CD4-positive, alpha-beta T cell treated with Interleukin-10 for 1 hour (primary cell): ENCODE measurements at regions not wholly inside any gene's neighbourhood (a gene's known extent, or its start where the extent isn't known, plus 50 kb on each side); places are given as distances from the start of the nearest gene placed in this dataset.

Experiments
- DNase-seq: peaks from one replicate; pipeline ENCODE4 v3.0.0-alpha.2; 2020

GRCh38 chr12:93107514-93108312 is 178.6 kb upstream of the EEA1 start:
- no peak for DNase-seq

DNA sequence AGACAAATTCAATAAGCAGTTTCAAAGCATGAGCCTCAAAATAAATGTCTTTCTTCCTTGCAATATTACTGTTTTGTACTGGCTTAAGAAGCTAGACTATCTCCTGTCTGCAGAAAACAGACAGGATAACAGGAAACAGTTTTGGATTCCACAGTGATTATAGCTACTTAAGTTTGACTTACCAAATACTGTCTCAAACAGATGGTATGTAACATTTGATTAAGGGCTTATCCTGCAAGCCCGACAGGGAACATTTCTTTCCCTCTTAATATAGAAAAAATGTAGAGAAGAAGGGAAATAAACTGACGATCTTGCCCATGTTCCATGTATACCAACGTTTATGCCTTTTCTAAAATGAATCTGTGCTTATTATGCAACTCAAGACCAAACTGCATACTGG is 179.9 kb upstream of the EEA1 start:
- DNase-seq, result no peak

GRCh38 chr12:93109551-93110203 is 180.6 kb upstream of the EEA1 start:
- DNase-seq, result no peak

DNA sequence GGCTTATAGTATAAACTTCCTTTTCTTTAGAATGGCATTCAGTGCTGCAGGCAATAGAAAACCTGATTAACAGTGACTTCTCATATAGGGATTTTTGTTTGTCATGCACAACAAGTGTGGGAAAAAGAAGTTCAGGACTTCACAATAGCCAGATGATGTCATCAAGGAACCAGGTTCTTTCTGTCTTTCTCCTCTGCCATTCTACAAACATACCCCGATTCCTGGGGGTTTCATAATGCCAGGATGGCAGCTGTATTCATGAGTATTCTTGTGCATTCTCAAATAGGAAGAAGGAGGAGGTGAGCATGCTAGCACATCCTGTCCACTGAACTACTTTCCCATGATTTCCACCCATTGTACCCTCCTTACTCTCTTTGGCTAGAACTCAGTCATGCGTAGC is 182.7 kb upstream of the EEA1 start:
- DNase-seq, result no peak

GRCh38 chr12:93113317-93114006 is 184.4 kb upstream of the EEA1 start:
- no peak for DNase-seq

- no peak for DNase-seq
Measured at GRCh38 chr12:93115198-93115601, 186.1 kb upstream of the EEA1 start.

GRCh38 chr12:93115646-93116045 is 186.6 kb upstream of the EEA1 start:
- DNase-seq, result no peak

GRCh38 chr12:93116632-93117031 is 187.5 kb upstream of the EEA1 start:
- no peak for DNase-seq

- DNase-seq, result no peak
Measured at GRCh38 chr12:93121729-93122488, 192.8 kb upstream of the EEA1 start.

- DNase-seq, result no peak
Measured at GRCh38 chr12:93122569-93123091, 193.5 kb upstream of the EEA1 start.

DNA sequence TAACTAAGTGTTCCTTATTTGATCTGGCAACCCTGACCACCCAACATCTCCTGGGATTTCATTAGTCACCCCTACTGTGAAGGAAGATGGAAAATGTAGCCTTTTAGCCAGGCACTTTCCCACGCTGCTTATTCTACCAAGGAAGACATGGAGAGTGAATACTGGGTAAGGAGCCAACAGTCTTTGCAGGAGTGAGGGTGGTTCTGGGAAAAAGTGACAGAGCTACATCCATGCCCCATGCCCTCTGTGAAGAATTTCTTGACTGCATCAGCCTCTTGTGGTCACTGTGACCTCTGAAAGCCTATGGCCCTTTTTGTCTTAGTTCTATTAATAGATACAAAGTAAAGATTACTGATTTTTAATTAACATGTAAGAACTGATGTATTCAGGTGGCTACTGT is 196.0 kb upstream of the EEA1 start:
- no peak for DNase-seq

DNA sequence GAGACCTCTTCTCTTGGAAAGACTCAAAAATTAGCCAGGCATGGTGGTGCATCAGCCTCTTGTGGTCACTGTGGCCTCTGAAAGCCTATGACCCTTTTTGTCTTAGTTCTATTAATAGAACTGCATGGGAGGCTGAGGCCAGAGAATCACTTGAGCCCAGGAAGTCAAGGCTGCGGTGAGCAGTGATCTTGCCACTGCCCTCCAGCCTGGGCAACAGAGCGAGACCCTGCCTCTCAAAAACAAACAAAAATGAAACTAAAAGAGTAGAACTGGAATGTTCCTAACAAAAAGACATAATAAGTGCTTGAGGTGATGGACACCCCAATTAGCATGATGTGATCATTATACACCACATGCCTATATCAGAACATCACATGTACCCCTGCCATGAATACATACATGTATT is 197.0 kb upstream of the EEA1 start:
- DNase-seq, result no peak

DNA sequence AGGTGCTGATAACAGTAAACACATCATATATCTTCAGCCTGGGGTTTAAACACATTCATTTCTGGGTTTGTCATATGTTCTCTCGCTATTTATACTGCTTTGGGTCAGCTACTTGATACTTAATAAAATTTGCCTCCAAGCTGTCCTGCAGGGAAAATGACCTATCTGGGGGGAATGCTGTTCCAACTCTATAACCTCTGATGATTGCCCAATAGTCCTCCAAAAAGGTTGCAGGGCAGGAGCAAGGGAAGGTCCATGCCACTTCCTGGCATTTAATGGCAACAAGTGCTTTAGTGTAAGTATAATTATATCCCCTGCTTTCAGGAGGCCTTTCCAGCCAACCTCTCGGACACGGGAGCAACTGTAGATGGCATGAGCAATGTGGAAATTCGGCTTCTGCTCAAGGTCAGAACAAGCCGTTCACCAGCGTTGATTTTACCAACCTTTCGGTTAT is 198.0 kb upstream of the EEA1 start:
- DNase-seq, result no peak

DNA sequence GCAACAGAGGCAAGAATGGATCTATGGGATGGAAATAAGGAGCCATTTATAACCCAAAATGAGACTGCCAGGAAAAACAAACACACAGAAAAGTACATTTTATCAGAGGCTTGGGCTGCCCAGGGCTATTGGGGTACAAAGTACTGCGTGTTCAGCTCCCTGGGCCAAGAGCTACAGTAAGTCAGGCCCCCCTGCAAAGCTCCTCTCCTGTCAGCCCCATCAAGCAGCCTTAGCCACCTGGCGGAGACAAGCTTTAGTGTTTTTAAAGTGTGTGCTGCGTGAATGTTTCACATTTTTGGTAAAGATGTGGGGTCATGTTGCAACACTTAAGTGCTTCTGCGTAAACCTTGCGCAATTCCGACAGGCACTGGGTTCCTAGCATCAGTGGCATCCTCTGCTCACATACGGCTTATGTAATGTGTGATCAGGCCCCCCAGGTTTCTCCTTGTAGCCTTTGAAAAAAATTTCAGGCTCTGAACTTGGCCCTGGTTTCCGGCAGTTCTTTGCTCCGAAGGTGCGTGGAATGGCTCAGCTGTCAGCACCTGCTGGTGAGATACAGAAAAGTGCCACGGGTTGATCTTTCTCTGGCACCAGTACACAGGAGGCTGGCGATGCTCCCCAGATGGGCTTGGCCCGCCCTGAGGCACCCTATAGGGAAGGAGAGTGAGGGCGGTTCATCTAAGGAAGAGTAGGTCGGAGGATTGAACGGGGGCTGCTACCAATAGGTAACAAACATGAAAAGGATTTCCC is 198.7 kb upstream of the EEA1 start:
- DNase-seq, result no peak

GRCh38 chr12:93128332-93128707 is 199.2 kb upstream of the EEA1 start:
- DNase-seq, result no peak

DNA sequence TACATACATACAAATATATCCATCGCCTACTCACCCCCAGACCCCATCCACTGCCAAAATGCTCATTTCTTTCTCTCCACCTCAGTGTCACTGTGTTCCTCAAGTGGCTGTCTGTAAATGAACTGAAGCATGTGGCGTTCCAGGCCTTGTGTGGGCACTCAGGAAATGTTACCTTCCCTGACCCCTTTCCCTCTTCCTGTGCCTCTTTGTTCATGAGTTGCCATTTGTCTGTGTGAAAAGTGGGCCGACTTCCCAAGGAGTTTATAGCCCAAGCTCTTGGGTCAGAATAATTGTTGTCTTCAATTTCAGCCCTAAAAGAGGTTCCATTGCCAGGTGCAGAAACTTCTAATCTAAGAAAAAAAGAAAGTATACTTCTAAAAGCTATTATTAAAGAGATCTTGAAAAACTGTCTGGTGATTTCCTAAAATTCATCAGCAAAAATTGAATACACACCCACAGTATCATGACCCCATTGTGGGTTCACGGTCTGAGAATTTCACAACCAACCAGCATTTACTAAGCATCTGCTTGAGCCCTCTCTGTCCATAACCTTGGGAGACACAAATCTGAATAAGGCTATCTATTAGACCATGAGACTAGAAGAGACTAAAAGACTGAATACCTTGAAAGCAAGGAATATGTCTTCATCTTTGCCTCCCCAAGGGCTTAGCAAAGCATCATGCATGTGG is 201.4 kb upstream of the EEA1 start:
- DNase-seq, result no peak

DNA sequence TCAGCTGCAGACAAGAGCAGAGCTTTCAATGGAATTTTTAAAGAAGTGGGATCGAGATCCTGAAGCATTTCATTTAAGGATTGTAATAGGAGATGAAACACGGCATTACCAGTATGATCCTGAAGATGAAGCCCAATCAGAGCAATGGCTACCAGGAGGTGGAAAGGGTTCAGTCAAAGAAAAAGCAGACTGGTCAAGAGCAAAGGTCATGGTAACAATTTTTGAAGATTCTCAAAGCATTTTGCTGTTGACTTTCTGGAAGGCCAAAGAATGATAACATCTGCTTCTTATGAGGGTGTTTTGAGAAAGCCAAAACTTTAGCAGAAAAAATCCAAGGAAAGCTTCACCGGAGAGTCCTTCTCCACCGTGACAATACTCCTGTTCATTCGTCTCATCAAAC is 204.3 kb upstream of the EEA1 start:
- DNase-seq, result no peak

GRCh38 chr12:93134175-93134890 is 205.2 kb upstream of the EEA1 start:
- no peak for DNase-seq

- no peak for DNase-seq
Measured at GRCh38 chr12:93134893-93135285, 205.8 kb upstream of the EEA1 start.

DNA sequence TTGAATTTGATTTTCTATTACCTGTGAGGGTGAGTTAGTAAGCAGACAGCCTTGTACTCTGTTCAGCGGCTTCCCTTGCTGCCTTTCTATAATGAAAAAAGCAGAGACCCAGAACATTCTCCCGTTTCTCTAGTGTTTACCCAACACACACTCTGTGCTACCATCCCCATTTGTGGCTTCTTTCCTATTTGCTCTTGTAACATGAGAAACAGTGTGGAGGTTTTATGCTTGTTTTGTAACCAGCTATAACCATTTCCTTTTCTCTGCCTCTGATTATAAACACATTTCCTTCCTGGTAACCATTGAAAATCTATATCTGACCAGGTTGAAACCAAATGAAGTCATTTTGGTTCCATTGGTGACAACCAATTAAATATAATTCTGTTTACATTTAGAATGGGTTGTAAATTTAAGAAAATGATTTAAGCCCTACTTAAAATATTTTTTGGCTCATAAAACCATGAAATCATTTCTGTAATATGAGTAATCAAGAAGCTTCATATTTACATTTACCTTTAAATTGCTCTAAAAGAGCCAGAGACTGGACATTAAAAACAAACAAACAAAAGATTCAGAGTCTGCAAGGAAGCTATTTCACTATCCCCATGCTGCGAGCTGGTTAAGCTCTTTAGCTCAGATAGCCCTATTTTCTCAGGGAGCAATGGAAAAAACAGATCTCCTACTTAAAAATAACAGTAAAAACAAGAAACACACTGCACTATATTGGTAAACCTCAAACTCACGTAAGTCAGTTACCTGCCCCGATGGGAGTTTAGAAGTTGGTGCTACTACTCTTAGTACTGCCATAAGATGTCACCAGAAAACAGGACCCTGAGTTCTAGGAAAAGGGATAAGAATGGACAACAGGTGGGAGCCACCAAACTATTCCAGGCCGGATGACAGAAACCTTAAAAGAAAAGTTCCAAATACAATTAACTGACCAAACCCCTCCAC is 206.5 kb upstream of the EEA1 start:
- no peak for DNase-seq
